Left lung (tissue), 4 donors: ENCODE measurements at regions not wholly inside any gene's neighbourhood (a gene's known extent, or its start where the extent isn't known, plus 50 kb on each side); places are given as distances from the start of the nearest gene placed in this dataset.
A peak's percentile ranks its signal among the peaks of the same experiment; 100 is the strongest.

Experiments
- ATAC-seq: fragments of 200-7000 bp; cut with Tn5 transposase; one replicate; pipeline ENCODE4 v1.9.1; 2020; ENCODE audit warnings: moderate library complexity
- DNase-seq, 4 donors: peaks; one replicate each; pipeline ENCODE4 v3.0.0-alpha.2; 2013 to 2020
- H3K27ac ChIP-seq, 2 donors: fragments of 200-600 bp; sonication (generic) in 1 of 2; one replicate each; pipeline versions ENCODE4 v1.5.0 to v1.8.0; 2020 to 2021
- H3K27me3 ChIP-seq, 2 donors: fragments of 200-600 bp; sonication (generic) in 1 of 2; one replicate each; pipeline versions ENCODE4 v1.5.0 to v1.8.0; 2020 to 2021
- H3K36me3 ChIP-seq, 2 donors: fragments of 200-600 bp; sonication (generic) in 1 of 2; one replicate each; pipeline versions ENCODE4 v1.5.0 to v1.8.0; 2020 to 2021
- H3K4me1 ChIP-seq, 2 donors: fragments of 200-600 bp; one replicate each; pipeline ENCODE4 v1.8.0; 2021
- H3K4me3 ChIP-seq, 2 donors: fragments of 200-600 bp; sonication (generic) in 1 of 2; one replicate each; pipeline versions ENCODE4 v1.5.0 to v1.8.0; 2020 to 2021; ENCODE audit warnings: mild to moderate bottlenecking in 1 of 2
- H3K9me3 ChIP-seq, 2 donors: fragments of 200-600 bp; sonication (generic) in 1 of 2; one replicate each; pipeline versions ENCODE4 v1.5.0 to v1.8.0; 2020 to 2021
- intact Hi-C, 2 donors: fragments of 100-400 bp; cut with DNase I; formaldehyde crosslinking; loops; one replicate each; pipeline versions ENCODE4 v1.11.2 to v1.14.2; 2022
- TF ChIP-seq, protein P1 (sequence below), 2 donors: fragments of 200-600 bp; sonication (generic) in 1 of 2; IDR thresholded peaks; one replicate each; pipeline versions ENCODE4 v1.5.0 to v1.8.0; 2021; ENCODE audit warnings: antibody characterized with exemption in 2 of 2
- donor health status: DM: no; HTN: yes; CAD: no.
- donor health status: DM: no; HTN: no; CAD: no.

DNA sequence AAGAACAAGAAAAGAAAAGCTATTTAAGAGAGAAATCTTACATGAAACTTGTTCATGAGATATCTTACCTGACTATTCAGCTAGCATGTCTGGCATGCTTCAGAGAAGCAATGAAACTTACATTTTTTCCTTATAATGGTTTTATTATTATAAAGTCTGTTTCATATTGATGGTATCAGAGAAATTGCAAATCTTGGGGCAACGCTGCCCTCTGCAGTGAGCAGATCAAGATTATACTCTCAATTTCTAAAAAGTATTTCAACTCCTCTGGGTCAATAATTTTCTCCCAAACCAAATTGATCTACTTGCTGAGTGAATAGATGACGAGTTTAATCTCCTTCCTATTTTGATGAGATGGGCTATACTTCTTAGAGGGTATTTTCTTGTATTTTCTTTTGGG, 235.6 kb downstream of the NUP35 start:
- ATAC-seq, result no peak
- TF ChIP-seq, protein P1, sequence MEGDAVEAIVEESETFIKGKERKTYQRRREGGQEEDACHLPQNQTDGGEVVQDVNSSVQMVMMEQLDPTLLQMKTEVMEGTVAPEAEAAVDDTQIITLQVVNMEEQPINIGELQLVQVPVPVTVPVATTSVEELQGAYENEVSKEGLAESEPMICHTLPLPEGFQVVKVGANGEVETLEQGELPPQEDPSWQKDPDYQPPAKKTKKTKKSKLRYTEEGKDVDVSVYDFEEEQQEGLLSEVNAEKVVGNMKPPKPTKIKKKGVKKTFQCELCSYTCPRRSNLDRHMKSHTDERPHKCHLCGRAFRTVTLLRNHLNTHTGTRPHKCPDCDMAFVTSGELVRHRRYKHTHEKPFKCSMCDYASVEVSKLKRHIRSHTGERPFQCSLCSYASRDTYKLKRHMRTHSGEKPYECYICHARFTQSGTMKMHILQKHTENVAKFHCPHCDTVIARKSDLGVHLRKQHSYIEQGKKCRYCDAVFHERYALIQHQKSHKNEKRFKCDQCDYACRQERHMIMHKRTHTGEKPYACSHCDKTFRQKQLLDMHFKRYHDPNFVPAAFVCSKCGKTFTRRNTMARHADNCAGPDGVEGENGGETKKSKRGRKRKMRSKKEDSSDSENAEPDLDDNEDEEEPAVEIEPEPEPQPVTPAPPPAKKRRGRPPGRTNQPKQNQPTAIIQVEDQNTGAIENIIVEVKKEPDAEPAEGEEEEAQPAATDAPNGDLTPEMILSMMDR (IDR thresholded peaks at IDR 0.05), result no peak

DNA sequence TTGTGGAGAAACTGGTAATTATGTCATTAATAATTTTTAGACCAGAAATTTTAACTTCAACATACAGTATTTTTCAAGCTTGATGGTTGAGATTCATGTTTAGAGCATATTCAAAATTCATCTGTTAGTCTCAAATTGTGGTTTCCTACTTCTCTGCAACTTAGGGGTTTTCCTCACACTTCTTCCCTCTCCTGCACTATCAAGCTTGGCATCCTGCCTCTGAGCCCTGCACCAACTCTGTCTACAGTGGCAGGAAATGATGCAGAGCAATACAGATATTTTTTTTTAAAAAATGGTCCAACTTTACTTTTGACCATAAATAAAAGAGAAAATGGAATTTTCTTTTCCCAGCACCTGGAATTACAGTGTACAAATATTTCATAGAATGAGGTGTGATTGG, 247.3 kb downstream of the NUP35 start:
- Histone ChIP-seq H3K27me3 (no peaks in the 10 kb centered on the region), H3K4me3 (no peak overlapping the region), H3K36me3 (no peaks in the 10 kb centered on the region), H3K27ac (no peak overlapping the region), H3K9me3 (peaks cover 0 to 8% of the 10 kb centered on the region in 2 donors), H3K4me1 (no peaks in the 10 kb centered on the region)
- TF ChIP-seq, protein P1 (IDR thresholded peaks at IDR 0.05), result no peak
- no peak for DNase-seq
- intact Hi-C loops, result no loop called here
- no peak for ATAC-seq

More for the DNA sequence above, 235.6 kb downstream of the NUP35 start:
- intact Hi-C loops, result no loop called here
- no peak overlapping the region for H3K27ac ChIP-seq
- H3K4me3 ChIP-seq, result no peak overlapping the region
- no peaks in the 10 kb centered on the region for H3K4me1 ChIP-seq
- no peaks in the 10 kb centered on the region for H3K9me3 ChIP-seq
- DNase-seq, result no peak
- no peaks in the 10 kb centered on the region for H3K27me3 ChIP-seq
- no peaks in the 10 kb centered on the region for H3K36me3 ChIP-seq

DNA sequence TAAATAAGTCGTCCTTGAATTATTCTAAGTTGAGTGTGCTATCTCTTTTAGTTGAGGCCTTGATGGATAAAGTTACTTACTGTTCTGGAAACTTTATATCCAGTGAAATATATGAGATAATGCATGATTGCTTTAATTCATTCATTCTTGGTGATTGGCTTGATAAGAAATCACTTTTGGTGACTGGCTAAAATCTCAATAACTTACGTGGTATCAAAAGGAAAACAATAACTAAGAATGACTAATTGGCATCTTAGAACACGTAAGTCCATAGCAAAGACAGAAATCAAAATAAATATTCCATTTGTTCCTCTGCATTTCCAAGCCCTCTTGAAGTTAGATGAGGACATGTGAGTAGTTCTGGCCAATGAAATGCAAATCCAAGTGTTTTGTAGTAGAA, 251.6 kb downstream of the NUP35 start:
- Histone ChIP-seq H3K4me1 (no peaks in the 10 kb centered on the region), H3K9me3 (no peaks in the 10 kb centered on the region), H3K27ac (no peak overlapping the region), H3K36me3 (no peaks in the 10 kb centered on the region), H3K4me3 (no peak overlapping the region), H3K27me3 (no peaks in the 10 kb centered on the region)
- ATAC-seq (no peak), DNase-seq (no peak)
- intact Hi-C loops, result no loop called here
- TF ChIP-seq, protein P1 (IDR thresholded peaks at IDR 0.05), result no peak

DNA sequence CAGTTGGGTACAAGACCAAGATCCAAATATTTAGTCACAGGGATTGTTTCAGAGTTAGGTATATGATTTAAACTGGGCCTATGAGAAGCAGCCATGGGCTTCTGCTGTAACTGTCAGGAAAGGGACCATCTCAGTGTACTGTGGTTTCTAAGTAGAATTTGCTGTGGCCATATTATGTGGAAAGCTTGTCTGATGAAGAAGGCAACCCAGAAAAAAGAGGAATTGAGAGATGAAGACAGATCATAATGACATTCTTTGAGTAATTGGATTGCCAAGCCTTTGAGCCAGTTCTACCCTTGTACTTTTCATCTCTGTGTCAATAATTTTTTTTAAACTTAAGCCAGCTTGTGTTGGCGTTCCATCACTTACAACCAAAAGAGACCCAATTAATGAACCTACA, 259.6 kb downstream of the NUP35 start:
- no peak for DNase-seq
- no peak overlapping the region for H3K4me3 ChIP-seq
- no peaks in the 10 kb centered on the region for H3K27me3 ChIP-seq
- intact Hi-C loops, result no loop called here
- TF ChIP-seq, protein P1 (IDR thresholded peaks at IDR 0.05), result no peak
- no peaks in the 10 kb centered on the region for H3K4me1 ChIP-seq
- H3K9me3 ChIP-seq, result peaks cover 0 to 23% of the 10 kb centered on the region in 2 donors
- H3K36me3 ChIP-seq, result no peaks in the 10 kb centered on the region
- no peak for ATAC-seq
- H3K27ac ChIP-seq, result no peak overlapping the region

DNA sequence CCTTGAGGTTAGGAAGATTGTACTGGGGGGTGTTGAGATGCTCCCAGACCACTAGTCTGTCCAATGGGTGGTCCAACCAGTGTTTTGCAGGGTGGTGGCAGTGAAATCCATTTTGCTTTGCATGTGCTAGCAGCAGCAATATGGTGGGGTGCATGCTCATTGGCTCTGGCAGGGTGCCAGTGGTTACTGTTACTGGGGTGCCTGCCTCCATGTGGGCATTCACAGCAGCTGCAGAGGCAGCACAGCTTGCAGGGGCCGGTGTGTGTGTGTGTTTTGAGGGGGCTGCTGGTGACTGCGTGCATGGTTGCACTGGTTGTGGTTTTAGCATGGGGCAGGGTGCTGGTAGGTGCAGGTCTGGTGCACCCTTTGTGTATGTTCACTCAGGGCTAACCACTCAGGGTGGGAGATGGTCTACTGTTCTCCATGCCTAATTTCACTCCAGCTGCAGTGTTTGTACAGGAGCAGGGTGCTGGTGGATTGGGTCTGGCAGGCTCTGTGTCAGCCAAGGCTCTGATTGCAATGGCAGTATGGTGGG, 265.4 kb downstream of the NUP35 start:
- ATAC-seq (no peak), DNase-seq (peak in 1 of 4 donors; percentile 36)
- no peaks in the 10 kb centered on the region for H3K4me1 ChIP-seq
- no peak overlapping the region for H3K27ac ChIP-seq
- H3K27me3 ChIP-seq, result no peaks in the 10 kb centered on the region
- H3K36me3 ChIP-seq, result no peaks in the 10 kb centered on the region
- no peak overlapping the region for H3K4me3 ChIP-seq
- intact Hi-C loops, result no loop called here
- TF ChIP-seq, protein P1 (IDR thresholded peaks at IDR 0.05), result no peak
- H3K9me3 ChIP-seq, result peaks cover 0 to 26% of the 10 kb centered on the region in 2 donors
